ENCODE measurements at regions not wholly inside any gene's neighbourhood (a gene's known extent, or its start where the extent isn't known, plus 50 kb on each side); places are given as distances from the start of the nearest gene placed in this dataset.

GRCh38 chr11:92796744-92797143 is 172.7 kb upstream of the MTNR1B start:
- no peak for DNase-seq (ENCODE audit: low spot score)

- no peak for DNase-seq (ENCODE audit: low spot score)
These were observed 171.6 kb upstream of the MTNR1B start for GRCh38 chr11:92797874-92798273.

GRCh38 chr11:92801685-92802084 is 167.8 kb upstream of the MTNR1B start:
- DNase-seq (ENCODE audit: low spot score) = no peak

DNA sequence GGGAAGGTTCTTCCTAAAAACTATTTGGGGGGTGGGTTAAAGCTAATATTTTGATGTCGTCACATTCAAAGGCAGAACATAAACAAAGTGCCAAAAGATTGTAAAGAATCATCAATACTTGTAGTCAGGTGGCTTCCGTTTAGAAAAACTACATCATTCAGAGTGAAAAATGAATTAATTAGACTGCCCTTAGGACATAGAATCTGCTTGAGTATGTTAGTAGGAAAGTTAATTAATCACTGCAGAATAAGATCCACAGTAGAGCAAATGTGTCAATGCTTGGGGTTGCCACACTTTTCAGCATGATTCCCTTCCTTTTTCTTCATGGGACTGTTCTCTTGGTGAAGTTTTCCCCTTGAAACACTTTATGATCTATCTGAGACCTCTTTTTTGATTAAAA is 166.8 kb upstream of the MTNR1B start:
- DNase-seq (ENCODE audit: low spot score) = no peak

DNA sequence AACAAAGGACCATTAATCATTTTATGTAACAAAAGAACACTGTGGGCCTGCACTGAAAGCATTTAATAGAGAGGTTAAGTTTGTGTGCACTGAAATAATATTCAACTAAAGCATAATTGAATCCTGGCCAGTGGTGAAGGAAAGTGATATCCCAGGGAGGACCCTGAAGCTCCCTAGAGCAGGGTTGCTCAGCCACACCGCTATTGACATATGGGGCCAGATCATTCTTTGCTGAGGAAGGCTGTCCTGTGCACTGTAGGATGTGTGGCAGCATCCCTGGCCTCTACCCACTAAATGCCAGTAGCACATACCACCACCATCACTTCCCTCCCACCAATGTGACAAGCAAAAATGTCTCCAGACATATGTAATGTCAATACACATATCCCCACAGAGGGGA is 166.1 kb upstream of the MTNR1B start:
- no peak for DNase-seq (ENCODE audit: low spot score)

DNA sequence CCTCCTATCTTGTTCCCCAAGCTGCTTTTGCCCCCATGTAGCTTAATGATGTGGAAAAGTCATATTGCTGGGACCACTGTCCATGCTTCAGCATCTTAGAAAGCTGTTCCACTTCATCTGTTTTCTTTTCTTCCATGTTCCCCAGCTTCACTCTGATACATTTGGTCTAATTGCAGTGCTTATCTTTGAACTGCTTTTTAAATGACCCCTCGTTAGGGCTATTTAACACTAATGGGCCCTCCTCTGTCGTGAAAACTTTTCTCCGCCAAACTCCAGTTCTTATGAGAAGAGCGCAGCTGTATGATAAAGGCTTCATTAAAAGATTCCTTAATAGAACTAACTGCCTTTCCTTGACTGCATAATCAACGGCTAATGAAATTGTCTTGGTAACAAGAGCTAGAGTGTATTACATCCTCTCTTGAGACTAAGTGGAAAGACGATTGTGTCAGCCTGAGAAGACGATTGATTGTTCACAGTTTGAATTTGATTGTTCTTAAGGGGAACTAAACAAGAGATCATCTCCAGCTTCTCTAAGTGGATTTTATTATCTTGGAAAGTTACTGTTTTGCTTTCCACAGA is 165.0 kb upstream of the MTNR1B start:
- DNase-seq (ENCODE audit: low spot score) = no peak

DNA sequence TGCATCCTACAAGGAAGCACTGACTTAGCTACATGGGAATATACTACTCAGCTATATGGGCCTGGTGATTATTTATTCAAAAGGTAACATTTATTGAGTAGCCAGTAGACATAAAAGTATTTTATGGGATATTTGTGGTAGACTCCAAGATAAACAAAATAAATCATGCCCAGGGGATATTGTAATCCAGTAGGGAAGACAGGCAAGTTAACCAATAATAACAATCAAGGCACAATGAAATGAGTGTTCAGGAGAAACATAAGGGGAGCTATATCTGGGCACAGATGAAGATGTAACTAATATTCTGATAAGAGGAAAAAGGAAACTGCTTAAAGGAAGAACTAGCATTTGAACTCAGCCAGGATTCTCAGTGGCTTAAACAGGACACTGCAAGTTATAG is 161.4 kb upstream of the MTNR1B start:
- no peak for DNase-seq (ENCODE audit: low spot score)

DNA sequence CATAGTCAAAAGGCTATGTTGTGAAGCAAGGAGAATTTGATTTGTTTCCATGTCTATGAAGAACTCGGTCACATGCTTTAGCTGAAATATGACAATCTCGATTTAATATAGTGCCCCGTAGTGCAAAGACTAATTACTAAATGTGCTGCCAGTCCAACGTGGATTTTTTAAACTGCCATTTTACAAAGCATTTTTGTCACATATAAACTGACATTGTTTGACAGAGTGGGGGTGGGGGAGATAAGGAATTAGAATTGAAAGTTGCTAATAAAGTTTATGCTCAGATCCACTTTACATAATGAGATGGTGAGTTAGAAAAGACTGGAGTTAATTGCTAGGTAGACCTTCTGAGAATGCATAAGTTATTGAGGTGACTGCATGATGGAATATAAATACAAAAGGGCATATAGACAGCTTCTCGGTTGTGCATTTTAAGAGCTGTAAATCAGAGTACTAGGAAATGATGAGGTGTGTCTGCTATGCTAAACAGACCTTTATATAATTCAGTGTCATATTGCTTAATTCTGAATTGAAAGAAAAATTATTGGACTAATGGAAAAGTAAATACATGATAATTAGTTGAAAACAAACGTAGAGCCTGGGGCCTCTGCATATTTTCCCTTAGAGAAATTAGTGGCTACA is 158.9 kb upstream of the MTNR1B start:
- no peak for DNase-seq (ENCODE audit: low spot score)

GRCh38 chr11:92811341-92811740 is 158.1 kb upstream of the MTNR1B start:
- DNase-seq (ENCODE audit: low spot score) = no peak

- no peak for DNase-seq (ENCODE audit: low spot score)
These were observed 156.6 kb upstream of the MTNR1B start for GRCh38 chr11:92812841-92813240.

DNA sequence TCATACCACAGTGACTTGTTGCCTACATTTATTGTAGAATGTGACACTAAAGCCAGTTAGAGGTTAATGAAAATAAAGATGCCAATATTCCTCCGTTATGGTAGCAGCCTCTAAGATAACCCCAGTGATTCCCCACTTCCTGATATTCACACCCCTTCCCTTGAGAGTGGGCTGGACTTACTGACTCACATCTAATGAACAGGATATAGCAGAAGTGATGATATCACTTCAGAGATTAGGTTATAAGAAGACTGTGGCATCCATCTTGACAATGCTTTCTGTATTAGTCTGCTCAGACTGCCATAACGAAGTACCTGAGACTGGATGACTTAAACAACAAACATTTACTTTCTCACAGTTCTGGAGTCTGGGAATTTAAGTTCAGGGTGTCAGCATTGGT is 149.6 kb upstream of the MTNR1B start:
- DNase-seq (ENCODE audit: low spot score) = peak; percentile 3

DNA sequence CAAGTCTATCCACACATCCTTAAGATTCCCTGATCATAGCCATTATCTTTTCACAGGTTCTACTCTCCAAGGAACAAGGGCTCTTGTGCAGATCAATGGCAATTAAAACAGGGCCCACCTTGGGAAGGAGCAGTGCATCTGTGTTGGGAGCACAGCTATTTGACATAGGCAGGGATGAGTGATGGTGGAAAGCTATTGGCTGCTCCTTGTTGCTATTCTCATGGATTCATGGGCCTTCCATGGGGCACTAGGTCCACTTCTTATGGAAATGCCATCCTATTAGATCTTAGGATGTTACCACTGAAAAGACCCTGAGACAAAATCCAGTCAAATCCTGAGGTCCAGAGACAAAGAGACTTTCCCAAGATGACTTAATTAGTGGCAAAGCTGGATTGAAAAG is 148.6 kb upstream of the MTNR1B start:
- no peak for DNase-seq (ENCODE audit: low spot score)

DNA sequence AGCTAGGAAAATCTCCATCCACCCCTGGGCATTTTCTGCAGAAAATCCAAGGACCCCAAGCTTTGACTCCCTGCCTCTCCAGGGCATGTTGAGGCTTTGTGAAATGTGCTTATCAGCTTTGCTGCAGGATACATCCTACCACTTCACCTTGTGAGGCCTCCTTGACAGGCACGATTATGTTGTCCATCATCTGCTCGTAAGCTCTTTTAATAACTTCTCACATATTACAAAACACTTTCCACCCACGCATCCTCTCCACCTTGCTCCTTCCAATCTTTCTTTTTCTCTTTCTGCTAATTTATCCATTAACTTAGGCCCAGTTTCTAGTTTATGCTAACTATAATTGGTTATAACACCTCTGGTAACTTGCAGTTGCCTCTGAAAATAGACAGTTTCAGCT is 147.0 kb upstream of the MTNR1B start:
- no peak for DNase-seq (ENCODE audit: low spot score)

DNA sequence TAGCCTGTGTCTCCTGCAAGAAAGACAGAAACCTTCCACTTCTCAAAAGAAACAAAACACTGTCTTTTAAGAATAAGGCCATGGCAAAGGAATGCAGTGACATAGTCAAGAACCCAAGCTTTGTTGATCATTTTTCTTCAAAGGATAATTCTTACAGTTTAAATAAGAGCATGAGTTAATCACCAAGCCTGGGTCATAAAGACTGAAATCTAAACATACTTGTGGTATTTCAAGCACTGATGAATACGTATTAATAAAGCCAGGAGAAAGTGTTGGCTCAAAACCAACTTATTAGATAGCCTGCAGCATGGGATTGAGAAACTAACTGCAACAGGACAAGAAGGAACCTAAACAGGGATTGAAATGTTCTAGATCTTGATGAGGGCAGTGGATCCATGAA is 143.3 kb upstream of the MTNR1B start:
- no peak for DNase-seq (ENCODE audit: low spot score)

DNA sequence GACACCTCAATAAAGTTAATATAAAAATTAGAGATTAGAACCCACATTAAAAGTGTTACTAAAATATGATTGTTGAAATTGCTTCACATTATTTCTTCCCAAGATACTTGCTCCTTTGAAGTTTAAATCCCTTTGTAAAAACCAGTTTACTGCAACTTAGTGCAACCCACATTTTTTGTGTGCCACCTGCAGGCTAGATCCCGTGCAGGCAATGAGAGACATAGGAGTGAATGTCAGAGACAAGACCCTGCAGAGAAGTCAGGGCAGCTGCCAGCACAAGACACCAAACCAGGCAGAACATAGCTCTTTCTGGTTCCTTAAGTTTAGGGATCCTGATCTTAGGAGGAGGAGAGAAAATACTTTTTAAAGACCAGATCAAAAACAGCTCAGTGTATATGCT is 142.8 kb upstream of the MTNR1B start:
- DNase-seq (ENCODE audit: low spot score) = no peak

GRCh38 chr11:92827132-92827531 is 142.3 kb upstream of the MTNR1B start:
- no peak for DNase-seq (ENCODE audit: low spot score)

GRCh38 chr11:92828556-92828955 is 140.9 kb upstream of the MTNR1B start:
- no peak for DNase-seq (ENCODE audit: low spot score)

GRCh38 chr11:92829121-92829520 is 140.3 kb upstream of the MTNR1B start:
- no peak for DNase-seq (ENCODE audit: low spot score)

DNA sequence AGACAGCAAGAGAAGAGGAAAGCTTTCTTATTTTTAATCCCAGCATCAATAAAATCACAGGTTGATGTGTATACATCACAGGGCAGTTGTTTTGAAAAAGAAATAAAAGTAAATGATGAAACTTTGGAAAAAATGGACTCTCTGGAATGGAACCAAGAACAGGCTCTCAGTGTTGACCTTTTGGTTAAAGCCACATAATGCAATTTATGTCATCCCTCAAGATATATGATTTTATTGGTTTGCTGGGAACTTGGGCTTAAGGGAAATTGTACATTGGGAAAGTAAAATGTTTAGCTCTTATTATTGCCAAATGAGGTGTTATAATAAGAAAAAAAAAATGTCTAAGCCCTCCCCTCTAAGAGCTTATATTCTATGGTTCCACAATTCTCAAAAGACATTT is 139.8 kb upstream of the MTNR1B start:
- no peak for DNase-seq (ENCODE audit: low spot score)

GRCh38 chr11:92830377-92831155 is 138.9 kb upstream of the MTNR1B start:
- no peak for DNase-seq (ENCODE audit: low spot score)

DNA sequence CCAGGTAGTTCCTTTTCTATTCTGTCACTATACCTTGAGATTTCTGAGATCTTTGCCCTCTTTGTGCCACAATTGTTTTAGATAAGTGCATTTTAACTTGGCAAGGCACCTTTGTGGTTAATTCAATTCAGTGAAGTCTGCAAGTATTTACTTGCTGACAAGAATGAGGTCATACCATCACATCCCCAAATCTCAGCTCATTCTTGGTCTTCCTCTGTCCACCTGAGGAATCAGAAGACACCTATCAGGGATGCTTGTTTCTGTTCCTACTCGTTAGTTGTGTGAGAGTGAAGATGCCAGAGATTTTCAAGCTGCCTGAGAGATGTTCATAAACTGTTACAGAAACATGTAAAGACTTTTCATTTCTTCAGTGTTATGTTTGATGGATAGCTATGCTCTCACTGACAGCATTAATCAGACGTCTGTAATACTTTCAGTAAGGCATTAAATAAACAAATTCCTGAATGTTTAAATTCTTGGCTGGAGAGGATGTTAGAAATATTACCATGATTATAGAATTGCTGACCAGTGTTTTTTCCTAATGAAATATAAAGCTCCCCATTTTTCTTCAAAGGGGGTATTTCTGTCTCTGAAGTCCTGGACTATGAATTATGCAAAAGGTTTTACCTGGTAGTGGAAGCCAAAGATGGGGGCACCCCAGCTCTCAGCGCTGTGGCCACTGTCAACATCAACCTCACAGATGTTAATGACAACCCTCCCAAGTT is 135.0 kb upstream of the MTNR1B start:
- no peak for DNase-seq (ENCODE audit: low spot score)

GRCh38 chr11:92837595-92837994 is 131.9 kb upstream of the MTNR1B start:
- DNase-seq (ENCODE audit: low spot score) = no peak

DNA sequence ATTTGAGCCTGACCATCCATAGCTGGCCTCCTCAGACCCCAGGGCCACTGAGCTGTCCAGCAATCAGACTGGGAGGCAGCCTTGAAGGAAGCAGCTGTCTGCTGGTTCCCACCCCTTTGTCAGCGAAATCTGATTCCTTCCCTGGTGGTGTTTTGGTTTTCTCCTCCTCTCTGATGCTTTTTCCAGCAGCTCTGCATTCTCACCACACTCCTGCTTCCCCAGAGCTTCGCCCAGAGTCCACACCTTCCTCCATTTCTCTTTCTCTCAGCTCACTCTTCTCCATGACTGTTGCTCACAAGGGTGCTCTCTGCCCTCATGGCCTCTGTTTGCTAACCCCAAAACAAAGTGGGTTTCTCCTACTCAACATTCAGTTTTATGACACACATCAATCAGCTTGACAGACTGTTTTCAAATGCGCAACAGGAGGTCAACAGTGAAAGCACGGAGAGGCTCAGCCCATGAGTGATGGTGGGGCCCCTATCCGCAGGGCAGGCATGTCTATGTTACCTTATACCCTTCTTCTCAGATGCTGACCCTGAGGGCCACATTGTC is 130.6 kb upstream of the MTNR1B start:
- no peak for DNase-seq (ENCODE audit: low spot score)

Data from RKO (cell line).